ENCODE measurements at regions not wholly inside any gene's neighbourhood (a gene's known extent, or its start where the extent isn't known, plus 50 kb on each side); places are given as distances from the start of the nearest gene placed in this dataset.
A peak's percentile ranks its signal among the peaks of the same experiment; 100 is the strongest.
"Not testable (repeated sequence)": the region's sequence is repeated elsewhere in the genome, so short reads cannot be mapped to it uniquely, and the experiment has no call there.

- not testable (repeated sequence) for H4K12ac ChIP-seq (ENCODE audit: low read depth, low read length); H3K4me2 ChIP-seq (ENCODE audit: low read length); H3K79me1 ChIP-seq (ENCODE audit: low read length); H3K14ac ChIP-seq (ENCODE audit: low read length); H2BK120ac ChIP-seq (ENCODE audit: insufficient read depth, low read length, poor library complexity); H3K9me3 ChIP-seq (ENCODE audit: insufficient read depth, low read depth, low read length); H3K9ac ChIP-seq (ENCODE audit: low read length); H3K23ac ChIP-seq (ENCODE audit: low read length); H3K27me3 ChIP-seq (ENCODE audit: insufficient read depth, low read length); H3K18ac ChIP-seq (ENCODE audit: low read length); H4K8ac ChIP-seq (ENCODE audit: low read depth, low read length); H2BK5ac ChIP-seq (ENCODE audit: low read depth, low read length, poor library complexity); H3K36me3 ChIP-seq (ENCODE audit: control insufficient read depth in 1 of 2, insufficient read depth in 2 of 2, low read length in 2 of 2); H3K4ac ChIP-seq (ENCODE audit: low read depth, low read length); DNase-seq; H3K4me3 ChIP-seq (ENCODE audit: low read depth, low read length); H3K4me1 ChIP-seq (ENCODE audit: control insufficient read depth in 1 of 2, insufficient read depth in 2 of 2, low read length in 2 of 2); H2AFZ ChIP-seq (ENCODE audit: insufficient read depth, low read length, poor library complexity); H4K91ac ChIP-seq (ENCODE audit: low read depth, low read length); H2AK5ac ChIP-seq (ENCODE audit: low read length); H3K27ac ChIP-seq (ENCODE audit: low read depth, low read length); H2BK12ac ChIP-seq (ENCODE audit: low read length); H3K79me2 ChIP-seq (ENCODE audit: control insufficient read depth, insufficient read depth, low read length, poor library complexity)
Observed at GRCh38 chr5:145517588-145517987, 317.6 kb downstream of the PRELID2 start.

GRCh38 chr5:145511351-145511750 lies 323.8 kb downstream of the PRELID2 start:
- H3K4ac ChIP-seq (ENCODE audit: low read depth, low read length): no peak overlapping the region
- no peaks in the 10 kb centered on the region for H3K9me3 ChIP-seq (ENCODE audit: insufficient read depth, low read depth, low read length)
- no peak overlapping the region for H3K4me3 ChIP-seq (ENCODE audit: low read depth, low read length)
- H2AK5ac ChIP-seq (ENCODE audit: low read length): no peak overlapping the region
- no peaks in the 10 kb centered on the region for H3K79me2 ChIP-seq (ENCODE audit: control insufficient read depth, insufficient read depth, low read length, poor library complexity)
- H3K27me3 ChIP-seq (ENCODE audit: insufficient read depth, low read length): no peaks in the 10 kb centered on the region
- H3K27ac ChIP-seq (ENCODE audit: low read depth, low read length): no peak overlapping the region
- H2BK12ac ChIP-seq (ENCODE audit: low read length): no peak overlapping the region
- H3K4me1 ChIP-seq (ENCODE audit: control insufficient read depth in 1 of 2, insufficient read depth in 2 of 2, low read length in 2 of 2): peaks cover 0 to 5% of the 10 kb centered on the region in 2 experiments
- H2BK5ac ChIP-seq (ENCODE audit: low read depth, low read length, poor library complexity): no peak overlapping the region
- no peak overlapping the region for H3K23ac ChIP-seq (ENCODE audit: low read length)
- H4K8ac ChIP-seq (ENCODE audit: low read depth, low read length): no peak overlapping the region
- H3K79me1 ChIP-seq (ENCODE audit: low read length): peaks cover 3% of the 10 kb centered on the region
- H4K91ac ChIP-seq (ENCODE audit: low read depth, low read length): no peak overlapping the region
- no peak overlapping the region for H2BK120ac ChIP-seq (ENCODE audit: insufficient read depth, low read length, poor library complexity)
- H3K14ac ChIP-seq (ENCODE audit: low read length): no peak overlapping the region
- WGBS (ENCODE audit: extremely low coverage, insufficient coverage, insufficient read length): no CpG with 5 or more reads among the region's 3 CpGs
- H4K12ac ChIP-seq (ENCODE audit: low read depth, low read length): no peak overlapping the region
- H3K36me3 ChIP-seq (ENCODE audit: control insufficient read depth in 1 of 2, insufficient read depth in 2 of 2, low read length in 2 of 2): no peaks in the 10 kb centered on the region
- H3K9ac ChIP-seq (ENCODE audit: low read length): no peak overlapping the region
- DNase-seq: peak; percentile 76 to 92
- H2AFZ ChIP-seq (ENCODE audit: insufficient read depth, low read length, poor library complexity): no peak overlapping the region
- no peak overlapping the region for H3K4me2 ChIP-seq (ENCODE audit: low read length)
- H3K18ac ChIP-seq (ENCODE audit: low read length): no peak overlapping the region

GRCh38 chr5:145510769-145511168 lies 324.4 kb downstream of the PRELID2 start:
- no peak overlapping the region for H3K14ac ChIP-seq (ENCODE audit: low read length)
- H3K9me3 ChIP-seq (ENCODE audit: insufficient read depth, low read depth, low read length): no peaks in the 10 kb centered on the region
- H3K27me3 ChIP-seq (ENCODE audit: insufficient read depth, low read length): no peaks in the 10 kb centered on the region
- H4K8ac ChIP-seq (ENCODE audit: low read depth, low read length): no peak overlapping the region
- no peak overlapping the region for H3K27ac ChIP-seq (ENCODE audit: low read depth, low read length)
- H2AK5ac ChIP-seq (ENCODE audit: low read length): no peak overlapping the region
- H3K4ac ChIP-seq (ENCODE audit: low read depth, low read length): no peak overlapping the region
- no peak overlapping the region for H4K12ac ChIP-seq (ENCODE audit: low read depth, low read length)
- no peak overlapping the region for H3K4me3 ChIP-seq (ENCODE audit: low read depth, low read length)
- no peaks in the 10 kb centered on the region for H3K79me2 ChIP-seq (ENCODE audit: control insufficient read depth, insufficient read depth, low read length, poor library complexity)
- no peak overlapping the region for H3K23ac ChIP-seq (ENCODE audit: low read length)
- no peaks in the 10 kb centered on the region for H3K36me3 ChIP-seq (ENCODE audit: control insufficient read depth in 1 of 2, insufficient read depth in 2 of 2, low read length in 2 of 2)
- no peak overlapping the region for H2AFZ ChIP-seq (ENCODE audit: insufficient read depth, low read length, poor library complexity)
- DNase-seq: no peak
- H2BK5ac ChIP-seq (ENCODE audit: low read depth, low read length, poor library complexity): no peak overlapping the region
- H3K79me1 ChIP-seq (ENCODE audit: low read length): peaks cover 5% of the 10 kb centered on the region
- no CpG with 5 or more reads among the region's 2 CpGs for WGBS (ENCODE audit: extremely low coverage, insufficient coverage, insufficient read length)
- no peak overlapping the region for H2BK120ac ChIP-seq (ENCODE audit: insufficient read depth, low read length, poor library complexity)
- H3K9ac ChIP-seq (ENCODE audit: low read length): no peak overlapping the region
- H3K4me1 ChIP-seq (ENCODE audit: control insufficient read depth in 1 of 2, insufficient read depth in 2 of 2, low read length in 2 of 2): peaks cover 0 to 6% of the 10 kb centered on the region in 2 experiments
- H3K4me2 ChIP-seq (ENCODE audit: low read length): no peak overlapping the region
- no peak overlapping the region for H4K91ac ChIP-seq (ENCODE audit: low read depth, low read length)
- no peak overlapping the region for H3K18ac ChIP-seq (ENCODE audit: low read length)
- no peak overlapping the region for H2BK12ac ChIP-seq (ENCODE audit: low read length)

- no peak overlapping the region for H3K4me3 ChIP-seq (ENCODE audit: low read depth, low read length)
Observed at GRCh38 chr5:145510324-145510723, 324.8 kb downstream of the PRELID2 start.

More at GRCh38 chr5:145510324-145510723, 324.8 kb downstream of the PRELID2 start:
- Histone ChIP-seq H3K79me1 (ENCODE audit: low read length) (peaks cover 5% of the 10 kb centered on the region), H3K4me1 (ENCODE audit: control insufficient read depth in 1 of 2, insufficient read depth in 2 of 2, low read length in 2 of 2) (peaks cover 0 to 6% of the 10 kb centered on the region in 2 experiments), H4K91ac (ENCODE audit: low read depth, low read length) (no peak overlapping the region), H2AK5ac (ENCODE audit: low read length) (no peak overlapping the region), H3K27me3 (ENCODE audit: insufficient read depth, low read length) (no peaks in the 10 kb centered on the region), H3K14ac (ENCODE audit: low read length) (no peak overlapping the region), H3K4me2 (ENCODE audit: low read length) (no peak overlapping the region), H2BK5ac (ENCODE audit: low read depth, low read length, poor library complexity) (no peak overlapping the region), H3K4ac (ENCODE audit: low read depth, low read length) (no peak overlapping the region), H4K12ac (ENCODE audit: low read depth, low read length) (no peak overlapping the region), H3K79me2 (ENCODE audit: control insufficient read depth, insufficient read depth, low read length, poor library complexity) (no peaks in the 10 kb centered on the region), H4K8ac (ENCODE audit: low read depth, low read length) (no peak overlapping the region), H3K27ac (ENCODE audit: low read depth, low read length) (no peak overlapping the region), H2AFZ (ENCODE audit: insufficient read depth, low read length, poor library complexity) (no peak overlapping the region), H2BK12ac (ENCODE audit: low read length) (no peak overlapping the region), H3K23ac (ENCODE audit: low read length) (no peak overlapping the region), H3K18ac (ENCODE audit: low read length) (no peak overlapping the region), H3K36me3 (ENCODE audit: control insufficient read depth in 1 of 2, insufficient read depth in 2 of 2, low read length in 2 of 2) (no peaks in the 10 kb centered on the region), H3K9ac (ENCODE audit: low read length) (no peak overlapping the region), H2BK120ac (ENCODE audit: insufficient read depth, low read length, poor library complexity) (no peak overlapping the region), H3K9me3 (ENCODE audit: insufficient read depth, low read depth, low read length) (no peaks in the 10 kb centered on the region)
- no CpG with 5 or more reads among the region's 1 CpG for WGBS (ENCODE audit: extremely low coverage, insufficient coverage, insufficient read length)
- no peak for DNase-seq

Measured in trophoblast cell (in vitro differentiated cells and primary cell).